ENCODE measurements at regions not wholly inside any gene's neighbourhood (a gene's known extent, or its start where the extent isn't known, plus 50 kb on each side); places are given as distances from the start of the nearest gene placed in this dataset.

GRCh38 chr2:8195784-8196183 lies 486.1 kb upstream of the ID2 start:
- DNase-seq, result no peak

- DNase-seq, result no peak
Observed at GRCh38 chr2:8196316-8196715, 485.5 kb upstream of the ID2 start.

GRCh38 chr2:8197101-8197500 lies 484.8 kb upstream of the ID2 start:
- DNase-seq, result no peak

- no peak for DNase-seq
Observed at GRCh38 chr2:8197825-8198224, 484.0 kb upstream of the ID2 start.

GRCh38 chr2:8198766-8199382 lies 483.0 kb upstream of the ID2 start:
- no peak for DNase-seq

- no peak for DNase-seq
Observed at GRCh38 chr2:8202132-8202531, 479.7 kb upstream of the ID2 start.

- no peak for DNase-seq
Observed at GRCh38 chr2:8203364-8203763, 478.5 kb upstream of the ID2 start.

- DNase-seq, result no peak
Observed at GRCh38 chr2:8204711-8205110, 477.1 kb upstream of the ID2 start.

GRCh38 chr2:8209494-8209893 lies 472.4 kb upstream of the ID2 start:
- DNase-seq, result no peak

GRCh38 chr2:8211384-8211783 lies 470.5 kb upstream of the ID2 start:
- no peak for DNase-seq

GRCh38 chr2:8212239-8212638 lies 469.6 kb upstream of the ID2 start:
- DNase-seq, result no peak

GRCh38 chr2:8214036-8214615 lies 467.7 kb upstream of the ID2 start:
- no peak for DNase-seq

- no peak for DNase-seq
Observed at GRCh38 chr2:8215159-8215863, 466.5 kb upstream of the ID2 start.

- no peak for DNase-seq
Observed at GRCh38 chr2:8215982-8216381, 465.9 kb upstream of the ID2 start.

- no peak for DNase-seq
Observed at GRCh38 chr2:8216397-8216796, 465.5 kb upstream of the ID2 start.

- no peak for DNase-seq
Observed at GRCh38 chr2:8217468-8218030, 464.3 kb upstream of the ID2 start.

GRCh38 chr2:8219096-8219495 lies 462.8 kb upstream of the ID2 start:
- no peak for DNase-seq

- DNase-seq, result no peak
Observed at GRCh38 chr2:8219631-8220355, 462.1 kb upstream of the ID2 start.

GRCh38 chr2:8222979-8223694 lies 458.7 kb upstream of the ID2 start:
- DNase-seq, result no peak

GRCh38 chr2:8223695-8224346 lies 458.0 kb upstream of the ID2 start:
- no peak for DNase-seq

- no peak for DNase-seq
Observed at GRCh38 chr2:8224347-8225190, 457.3 kb upstream of the ID2 start.

Measured in NCI-H510A (cell line).